BJ (cell line): ENCODE measurements at regions not wholly inside any gene's neighbourhood (a gene's known extent, or its start where the extent isn't known, plus 50 kb on each side); places are given as distances from the start of the nearest gene placed in this dataset.

Source experiments
- CTCF ChIA-PET: fragments of 350-600 bp; formaldehyde crosslinking; extraction: SDS; loops from one replicate; lab custom pipeline; 2021; ENCODE audit warnings: antibody characterized with exemption, inconsistent platforms; lab: Yijun Ruan, JAX
- POLR2A ChIA-PET: fragments of 300-600 bp; sonication (Branson Sonifier 250); formaldehyde crosslinking; extraction: SDS; loops from one replicate; lab custom pipeline; 2021; ENCODE audit warnings: antibody characterized with exemption; lab: Charles Lee
- DNase-seq: peaks from one replicate; pipeline ENCODE4 v3.0.0-alpha.2; 2011; ENCODE audit warnings: low read depth
- H3K27me3 ChIP-seq: 2 replicates; pipeline ENCODE4 v1.6.0; 2011; ENCODE audit warnings: low read length; ENCODE audit not compliant: control insufficient read depth, insufficient read depth
- H3K36me3 ChIP-seq: 2 replicates; pipeline ENCODE4 v1.5.1; 2011; ENCODE audit warnings: low read length; ENCODE audit not compliant: control insufficient read depth, insufficient read depth
- H3K4me3 ChIP-seq: 2 replicates; pipeline ENCODE4 v1.5.1; 2011; ENCODE audit warnings: low read depth, mild to moderate bottlenecking, control low read depth, low read length
- CTCF ChIP-seq: IDR thresholded peaks from 2 replicates; pipeline ENCODE4 v1.5.1; 2011; ENCODE audit warnings: low read depth, mild to moderate bottlenecking, control low read depth, inconsistent platforms, low read length, moderate library complexity; ENCODE audit not compliant: insufficient read depth

- Histone ChIP-seq H3K27me3 (no peaks in the 10 kb centered on the region), H3K4me3 (no peak overlapping the region), H3K36me3 (no peaks in the 10 kb centered on the region)
- ChIA-PET CTCF (no interaction called here), POLR2A (no interaction called here)
- TF ChIP-seq CTCF, result no peak
- DNase-seq, result no peak
Measured at GRCh38 chr1:242784084-242784483, 259.6 kb upstream of the PLD5 start.

- no peak overlapping the region for H3K4me3 ChIP-seq
- H3K27me3 ChIP-seq, result no peaks in the 10 kb centered on the region
- no peak for TF ChIP-seq CTCF
- ChIA-PET CTCF (no interaction called here), POLR2A (no interaction called here)
- no peak for DNase-seq
- H3K36me3 ChIP-seq, result no peaks in the 10 kb centered on the region
Measured at GRCh38 chr1:242774256-242774655, 249.8 kb upstream of the PLD5 start.

GRCh38 chr1:242770366-242770765, 245.9 kb upstream of the PLD5 start:
- Histone ChIP-seq H3K36me3 (no peaks in the 10 kb centered on the region), H3K4me3 (no peak overlapping the region), H3K27me3 (no peaks in the 10 kb centered on the region)
- ChIA-PET POLR2A (no interaction called here), CTCF (no interaction called here)
- DNase-seq, result no peak
- TF ChIP-seq CTCF, result no peak

- no peak for DNase-seq
- Histone ChIP-seq H3K36me3 (no peaks in the 10 kb centered on the region), H3K4me3 (no peak overlapping the region), H3K27me3 (no peaks in the 10 kb centered on the region)
- CTCF ChIA-PET, result interaction anchor here (0.6 kb wide), 1 partner anchor 25 kb away, joined by 4 read pairs; no protein-coding TSS in a partner anchor
- TF ChIP-seq CTCF, result no peak
- POLR2A ChIA-PET, result no interaction called here
Measured at GRCh38 chr1:242764161-242764560, 239.7 kb upstream of the PLD5 start.

GRCh38 chr1:242761556-242761955, 237.1 kb upstream of the PLD5 start:
- Histone ChIP-seq H3K27me3 (no peaks in the 10 kb centered on the region), H3K36me3 (no peaks in the 10 kb centered on the region), H3K4me3 (no peak overlapping the region)
- DNase-seq, result no peak
- CTCF ChIA-PET, result no interaction called here
- POLR2A ChIA-PET, result no interaction called here
- no peak for TF ChIP-seq CTCF
